ENCODE measurements at regions not wholly inside any gene's neighbourhood (a gene's known extent, or its start where the extent isn't known, plus 50 kb on each side); places are given as distances from the start of the nearest gene placed in this dataset.

- TF ChIP-seq CTCF (IDR thresholded peaks at IDR 0.05) (no peak), NFE2L2 (conservative IDR thresholded peaks at IDR 0.05; ENCODE audit: low read length) (no peak), POLR2A (IDR thresholded peaks at IDR 0.05; ENCODE audit: low read length) (no peak), KDM1A (IDR thresholded peaks at IDR 0.05; ENCODE audit: low read depth) (no peak), SMC3 (IDR thresholded peaks at IDR 0.05) (no peak), EHMT2 (IDR thresholded peaks at IDR 0.05; ENCODE audit: low read depth) (no peak), RAD21 (conservative IDR thresholded peaks at IDR 0.05 in 1 of 2, IDR thresholded peaks at IDR 0.05 in 1 of 2) (no peak), MAZ (IDR thresholded peaks at IDR 0.05; ENCODE audit: borderline replicate concordance, low read depth, low read length) (no peak), REST (IDR thresholded peaks at IDR 0.05) (no peak), BHLHE40 (IDR thresholded peaks at IDR 0.05; ENCODE audit: low read depth, low read length) (no peak), MAX (IDR thresholded peaks at IDR 0.05) (no peak), MYC (IDR thresholded peaks at IDR 0.05; ENCODE audit: borderline replicate concordance, low read length) (no peak), CBX8 (IDR thresholded peaks at IDR 0.05) (no peak), USF2 (IDR thresholded peaks at IDR 0.05) (no peak)
Measured at GRCh38 chr5:82859451-82860140, 217.6 kb downstream of the TMEM167A start.
